ENCODE measurements at regions not wholly inside any gene's neighbourhood (a gene's known extent, or its start where the extent isn't known, plus 50 kb on each side); places are given as distances from the start of the nearest gene placed in this dataset.

DNA sequence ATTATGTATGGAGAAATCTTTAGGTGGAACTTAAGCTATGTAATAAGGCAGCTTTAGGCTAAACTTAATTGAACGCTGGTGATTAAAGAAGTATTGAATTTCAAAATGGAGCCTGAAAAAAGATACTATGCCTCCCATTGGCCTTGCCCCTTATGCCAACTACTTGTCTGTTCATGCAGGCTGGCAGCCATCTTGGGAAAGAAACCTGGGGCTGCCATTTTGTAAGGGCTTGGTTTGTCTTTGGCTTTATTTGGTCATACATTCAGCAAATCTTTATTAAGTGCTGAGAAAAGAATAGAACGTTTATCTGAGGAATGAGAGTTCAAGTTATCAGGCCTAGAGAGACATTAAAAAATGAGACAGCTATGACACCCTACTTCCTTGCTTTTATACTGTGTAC, 231.3 kb downstream of the KCNE4 start:
- Histone ChIP-seq H3K4me3 (replicated peaks; ENCODE audit: insufficient read depth, low read length) (no peak overlapping the region), H3K27ac (replicated peaks) (no peak overlapping the region), H3K27me3 (ENCODE audit: insufficient read depth, poor library complexity, severe bottlenecking) (no peaks in the 10 kb centered on the region)
- no peak for TF ChIP-seq REST (IDR thresholded peaks at IDR 0.05; ENCODE audit: insufficient replicate concordance, low read depth)
- TF ChIP-seq SPI1 (IDR thresholded peaks at IDR 0.05; ENCODE audit: borderline replicate concordance, low read depth) = no peak
- TF ChIP-seq GABPA (IDR thresholded peaks at IDR 0.05; ENCODE audit: low read depth) = no peak
- TF ChIP-seq, protein P1, sequence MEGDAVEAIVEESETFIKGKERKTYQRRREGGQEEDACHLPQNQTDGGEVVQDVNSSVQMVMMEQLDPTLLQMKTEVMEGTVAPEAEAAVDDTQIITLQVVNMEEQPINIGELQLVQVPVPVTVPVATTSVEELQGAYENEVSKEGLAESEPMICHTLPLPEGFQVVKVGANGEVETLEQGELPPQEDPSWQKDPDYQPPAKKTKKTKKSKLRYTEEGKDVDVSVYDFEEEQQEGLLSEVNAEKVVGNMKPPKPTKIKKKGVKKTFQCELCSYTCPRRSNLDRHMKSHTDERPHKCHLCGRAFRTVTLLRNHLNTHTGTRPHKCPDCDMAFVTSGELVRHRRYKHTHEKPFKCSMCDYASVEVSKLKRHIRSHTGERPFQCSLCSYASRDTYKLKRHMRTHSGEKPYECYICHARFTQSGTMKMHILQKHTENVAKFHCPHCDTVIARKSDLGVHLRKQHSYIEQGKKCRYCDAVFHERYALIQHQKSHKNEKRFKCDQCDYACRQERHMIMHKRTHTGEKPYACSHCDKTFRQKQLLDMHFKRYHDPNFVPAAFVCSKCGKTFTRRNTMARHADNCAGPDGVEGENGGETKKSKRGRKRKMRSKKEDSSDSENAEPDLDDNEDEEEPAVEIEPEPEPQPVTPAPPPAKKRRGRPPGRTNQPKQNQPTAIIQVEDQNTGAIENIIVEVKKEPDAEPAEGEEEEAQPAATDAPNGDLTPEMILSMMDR (IDR thresholded peaks at IDR 0.05; ENCODE audit: insufficient read depth, low read length) = no peak
- no peak for TF ChIP-seq POLR2AphosphoS5 (IDR thresholded peaks at IDR 0.05; ENCODE audit: low read depth)
- no peak for DNase-seq (ENCODE audit: low read depth in 1 of 2, low spot score in 1 of 2)

DNA sequence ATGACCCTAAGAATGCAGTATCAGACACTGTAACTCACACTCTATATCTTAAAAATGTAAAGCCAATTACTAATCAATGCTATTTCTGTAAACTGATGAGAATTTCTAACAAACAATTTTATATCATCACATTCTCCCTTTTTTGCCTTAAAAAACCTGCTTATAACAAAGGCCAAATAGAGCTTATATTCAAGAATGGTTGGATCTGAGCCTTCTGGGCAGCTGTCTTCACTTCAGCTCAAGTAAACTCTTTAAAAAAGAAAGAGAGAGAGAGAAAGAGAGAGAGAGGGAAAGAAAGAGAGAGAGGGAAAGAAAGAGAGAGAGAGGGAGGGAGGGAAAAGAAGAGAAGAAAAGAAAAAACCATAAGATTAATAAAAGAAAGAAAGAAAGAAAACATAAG, 231.8 kb downstream of the KCNE4 start:
- no peak for TF ChIP-seq SPI1 (IDR thresholded peaks at IDR 0.05; ENCODE audit: borderline replicate concordance, low read depth)
- no peak for TF ChIP-seq GABPA (IDR thresholded peaks at IDR 0.05; ENCODE audit: low read depth)
- no peak for TF ChIP-seq REST (IDR thresholded peaks at IDR 0.05; ENCODE audit: insufficient replicate concordance, low read depth)
- TF ChIP-seq, protein P1 (IDR thresholded peaks at IDR 0.05; ENCODE audit: insufficient read depth, low read length) = no peak
- no peak for TF ChIP-seq POLR2AphosphoS5 (IDR thresholded peaks at IDR 0.05; ENCODE audit: low read depth)
- no peak for DNase-seq (ENCODE audit: low read depth in 1 of 2, low spot score in 1 of 2)
- no peak overlapping the region for H3K4me3 ChIP-seq (replicated peaks; ENCODE audit: insufficient read depth, low read length)
- H3K27me3 ChIP-seq (ENCODE audit: insufficient read depth, poor library complexity, severe bottlenecking) = no peaks in the 10 kb centered on the region
- H3K27ac ChIP-seq (replicated peaks) = no peak overlapping the region

GRCh38 chr2:223285370-223286265, 233.6 kb downstream of the KCNE4 start:
- DNase-seq (ENCODE audit: low read depth in 1 of 2, low spot score in 1 of 2) = no peak
- Histone ChIP-seq H3K27me3 (ENCODE audit: insufficient read depth, poor library complexity, severe bottlenecking) (no peaks in the 10 kb centered on the region), H3K4me3 (replicated peaks; ENCODE audit: insufficient read depth, low read length) (no peak overlapping the region), H3K27ac (replicated peaks) (no peak overlapping the region)
- TF ChIP-seq, protein P1 (IDR thresholded peaks at IDR 0.05; ENCODE audit: insufficient read depth, low read length) = no peak
- TF ChIP-seq REST (IDR thresholded peaks at IDR 0.05; ENCODE audit: insufficient replicate concordance, low read depth) (no peak), POLR2AphosphoS5 (IDR thresholded peaks at IDR 0.05; ENCODE audit: low read depth) (no peak), GABPA (IDR thresholded peaks at IDR 0.05; ENCODE audit: low read depth) (no peak), SPI1 (IDR thresholded peaks at IDR 0.05; ENCODE audit: borderline replicate concordance, low read depth) (no peak)
